ENCODE measurements at regions not wholly inside any gene's neighbourhood (a gene's known extent, or its start where the extent isn't known, plus 50 kb on each side); places are given as distances from the start of the nearest gene placed in this dataset.

DNA sequence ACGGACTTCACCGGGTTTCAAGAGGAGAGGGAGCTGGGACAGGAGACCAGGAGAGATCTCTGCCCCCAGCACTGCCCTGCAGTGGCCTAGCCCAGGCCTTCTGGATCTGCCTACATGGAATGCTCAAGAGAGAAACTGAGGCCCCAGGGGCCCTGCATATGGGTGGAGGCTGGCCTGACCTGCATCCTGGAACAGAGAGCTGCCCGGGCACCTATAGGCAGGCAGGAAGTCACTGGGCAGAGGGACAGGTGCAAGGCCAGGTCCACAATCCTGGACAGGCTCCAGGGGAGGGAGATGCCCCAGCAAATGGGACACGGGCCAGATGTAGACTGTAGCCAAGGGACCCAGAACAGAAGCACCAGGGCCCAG, 98.5 kb upstream of the RUFY1 start:
- TF ChIP-seq POLR2A (IDR thresholded peaks at IDR 0.05; ENCODE audit: low read depth, low read length) = no peak
- TF ChIP-seq, protein P1, sequence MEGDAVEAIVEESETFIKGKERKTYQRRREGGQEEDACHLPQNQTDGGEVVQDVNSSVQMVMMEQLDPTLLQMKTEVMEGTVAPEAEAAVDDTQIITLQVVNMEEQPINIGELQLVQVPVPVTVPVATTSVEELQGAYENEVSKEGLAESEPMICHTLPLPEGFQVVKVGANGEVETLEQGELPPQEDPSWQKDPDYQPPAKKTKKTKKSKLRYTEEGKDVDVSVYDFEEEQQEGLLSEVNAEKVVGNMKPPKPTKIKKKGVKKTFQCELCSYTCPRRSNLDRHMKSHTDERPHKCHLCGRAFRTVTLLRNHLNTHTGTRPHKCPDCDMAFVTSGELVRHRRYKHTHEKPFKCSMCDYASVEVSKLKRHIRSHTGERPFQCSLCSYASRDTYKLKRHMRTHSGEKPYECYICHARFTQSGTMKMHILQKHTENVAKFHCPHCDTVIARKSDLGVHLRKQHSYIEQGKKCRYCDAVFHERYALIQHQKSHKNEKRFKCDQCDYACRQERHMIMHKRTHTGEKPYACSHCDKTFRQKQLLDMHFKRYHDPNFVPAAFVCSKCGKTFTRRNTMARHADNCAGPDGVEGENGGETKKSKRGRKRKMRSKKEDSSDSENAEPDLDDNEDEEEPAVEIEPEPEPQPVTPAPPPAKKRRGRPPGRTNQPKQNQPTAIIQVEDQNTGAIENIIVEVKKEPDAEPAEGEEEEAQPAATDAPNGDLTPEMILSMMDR (IDR thresholded peaks at IDR 0.05; ENCODE audit: extremely low read depth in 1 of 2, insufficient read depth in 1 of 2, low read depth in 1 of 2, low read length in 2 of 2) = no peak
- TF ChIP-seq EZH2 (IDR thresholded peaks at IDR 0.05; ENCODE audit: borderline replicate concordance, low read depth, low read length, severe bottlenecking) = no peak
- TF ChIP-seq MYC (IDR thresholded peaks at IDR 0.05; ENCODE audit: low read depth, low read length) = no peak
- TF ChIP-seq POLR2AphosphoS5 (IDR thresholded peaks at IDR 0.05; ENCODE audit: insufficient read depth, low read depth, low read length) = no peak
- no peak for TF ChIP-seq GATA2 (IDR thresholded peaks at IDR 0.05; ENCODE audit: insufficient read depth, insufficient read length, low read depth, low read length)
- TF ChIP-seq FOS (IDR thresholded peaks at IDR 0.05; ENCODE audit: borderline replicate concordance, insufficient read depth, low read length) = no peak

All from endothelial cell of umbilical vein (primary cell).